ENCODE measurements at regions not wholly inside any gene's neighbourhood (a gene's known extent, or its start where the extent isn't known, plus 50 kb on each side); places are given as distances from the start of the nearest gene placed in this dataset.

- Histone ChIP-seq H3K9me1 (ENCODE audit: control insufficient read depth, extremely low read depth, insufficient read depth, low read length) (no peaks in the 10 kb centered on the region), H3K4me3 (ENCODE audit: control insufficient read depth in 2 of 3, extremely low read depth in 1 of 3, insufficient read depth in 2 of 3, low read depth in 1 of 3, low read length in 3 of 3) (no peak overlapping the region), H3K27me3 (ENCODE audit: control insufficient read depth, extremely low read depth, insufficient read depth, low read length) (no peaks in the 10 kb centered on the region), H3K4me2 (ENCODE audit: control insufficient read depth, extremely low read depth, insufficient read depth, low read depth, low read length) (no peak overlapping the region), H3K9me3 (ENCODE audit: control insufficient read depth, low read depth, low read length) (no peaks in the 10 kb centered on the region), H3K36me3 (ENCODE audit: control insufficient read depth in 2 of 2, extremely low read depth in 1 of 2, insufficient read depth in 2 of 2, low read length in 2 of 2) (no peaks in the 10 kb centered on the region), H3K9ac (ENCODE audit: control insufficient read depth, extremely low read depth, insufficient read depth, low read length) (no peak overlapping the region), H2AFZ (ENCODE audit: control insufficient read depth, low read length) (no peak overlapping the region), H4K20me1 (ENCODE audit: control insufficient read depth, extremely low read depth, insufficient read depth, low read length) (no peaks in the 10 kb centered on the region), H3K27ac (ENCODE audit: control insufficient read depth, insufficient read depth, low read length) (no peak overlapping the region), H3K79me2 (ENCODE audit: control insufficient read depth, insufficient read depth, low read length) (no peaks in the 10 kb centered on the region), H3K4me1 (ENCODE audit: control insufficient read depth, extremely low read depth, insufficient read depth, low read length) (no peaks in the 10 kb centered on the region)
- DNase-seq (ENCODE audit: low read depth, low spot score) = no peak
- TF ChIP-seq EZH2 (IDR thresholded peaks at IDR 0.05; ENCODE audit: low read length) = no peak
- no peak for TF ChIP-seq CTCF (optimal IDR thresholded peaks at IDR 0.05 in 1 of 3, IDR thresholded peaks at IDR 0.05 in 1 of 3, conservative IDR thresholded peaks at IDR 0.05 in 1 of 3; ENCODE audit: extremely low read depth in 1 of 3, insufficient read depth in 2 of 3, low read length in 3 of 3)
- no peak for FAIRE-seq
- dilution Hi-C loops (cut with MboI; ENCODE audit: extremely low pct_ligation_motif_present, low sequenced_read_pairs) = no loop called here
Observed at GRCh38 chr5:58011301-58011700, 448.6 kb downstream of the PLK2 start.

- H3K9ac ChIP-seq (ENCODE audit: control insufficient read depth, extremely low read depth, insufficient read depth, low read length) = no peak overlapping the region
- no peaks in the 10 kb centered on the region for H4K20me1 ChIP-seq (ENCODE audit: control insufficient read depth, extremely low read depth, insufficient read depth, low read length)
- H2AFZ ChIP-seq (ENCODE audit: control insufficient read depth, low read length) = no peak overlapping the region
- dilution Hi-C loops (cut with MboI; ENCODE audit: extremely low pct_ligation_motif_present, low sequenced_read_pairs) = no loop called here
- TF ChIP-seq CTCF (optimal IDR thresholded peaks at IDR 0.05 in 1 of 3, IDR thresholded peaks at IDR 0.05 in 1 of 3, conservative IDR thresholded peaks at IDR 0.05 in 1 of 3; ENCODE audit: extremely low read depth in 1 of 3, insufficient read depth in 2 of 3, low read length in 3 of 3) (no peak), EZH2 (IDR thresholded peaks at IDR 0.05; ENCODE audit: low read length) (no peak)
- DNase-seq (ENCODE audit: low read depth, low spot score) (no peak), FAIRE-seq (no peak)
- no peaks in the 10 kb centered on the region for H3K27me3 ChIP-seq (ENCODE audit: control insufficient read depth, extremely low read depth, insufficient read depth, low read length)
- no peak overlapping the region for H3K4me3 ChIP-seq (ENCODE audit: control insufficient read depth in 2 of 3, extremely low read depth in 1 of 3, insufficient read depth in 2 of 3, low read depth in 1 of 3, low read length in 3 of 3)
- no peak overlapping the region for H3K27ac ChIP-seq (ENCODE audit: control insufficient read depth, insufficient read depth, low read length)
- H3K79me2 ChIP-seq (ENCODE audit: control insufficient read depth, insufficient read depth, low read length) = no peaks in the 10 kb centered on the region
- H3K4me1 ChIP-seq (ENCODE audit: control insufficient read depth, extremely low read depth, insufficient read depth, low read length) = no peaks in the 10 kb centered on the region
- no peaks in the 10 kb centered on the region for H3K36me3 ChIP-seq (ENCODE audit: control insufficient read depth in 2 of 2, extremely low read depth in 1 of 2, insufficient read depth in 2 of 2, low read length in 2 of 2)
- no peaks in the 10 kb centered on the region for H3K9me1 ChIP-seq (ENCODE audit: control insufficient read depth, extremely low read depth, insufficient read depth, low read length)
- no peaks in the 10 kb centered on the region for H3K9me3 ChIP-seq (ENCODE audit: control insufficient read depth, low read depth, low read length)
- H3K4me2 ChIP-seq (ENCODE audit: control insufficient read depth, extremely low read depth, insufficient read depth, low read depth, low read length) = no peak overlapping the region
Observed at GRCh38 chr5:58009754-58010153, 450.1 kb downstream of the PLK2 start.
